GM12878 (cell line): ENCODE measurements at regions not wholly inside any gene's neighbourhood (a gene's known extent, or its start where the extent isn't known, plus 50 kb on each side); places are given as distances from the start of the nearest gene placed in this dataset.

ENCODE experiments used
- CHD4 ChIP-seq: fragments of 200-600 bp; sonication (generic); IDR thresholded peaks from 2 replicates; pipeline ENCODE4 v1.6.1; 2016; ENCODE audit warnings: mild to moderate bottlenecking
- ESRRA ChIP-seq: IDR thresholded peaks from 2 replicates; pipeline ENCODE4 v1.6.1; 2012; ENCODE audit warnings: mild to moderate bottlenecking, low read length, improper control_type of control experiment
- IKZF1 ChIP-seq: fragments of 450-650 bp; conservative IDR thresholded peaks from 2 replicates; pipeline ENCODE4 v1.6.1; 2017; ENCODE audit warnings: antibody characterized with exemption, mild to moderate bottlenecking
- KLF5 ChIP-seq: fragments of 450-650 bp; IDR thresholded peaks from 2 replicates; pipeline ENCODE4 v1.6.1; 2014; ENCODE audit warnings: mild to moderate bottlenecking; ENCODE audit not compliant: partially characterized antibody
- MYC ChIP-seq: IDR thresholded peaks from 2 replicates; pipeline ENCODE4 v1.6.1; 2011; ENCODE audit warnings: mild to moderate bottlenecking, low read length, moderate library complexity, inconsistent platforms; ENCODE audit not compliant: insufficient read depth, insufficient replicate concordance, insufficient read length, severe bottlenecking
- POLR2AphosphoS5 ChIP-seq: IDR thresholded peaks from 2 replicates; pipeline ENCODE4 v1.6.1; 2011; ENCODE audit warnings: mild to moderate bottlenecking, low read length, inconsistent platforms
- TF ChIP-seq, protein P1 (sequence below): fragments of 450-650 bp; IDR thresholded peaks from 2 replicates; pipeline ENCODE4 v1.6.1; 2017; ENCODE audit warnings: mild to moderate bottlenecking, moderate library complexity
- TF ChIP-seq, protein P2 (sequence below): IDR thresholded peaks from 2 replicates; pipeline ENCODE4 v1.6.1; 2011; ENCODE audit warnings: low read depth, low read length, improper control_type of control experiment, borderline replicate concordance
- TF ChIP-seq, protein P3 (sequence below): fragments of 450-650 bp; IDR thresholded peaks from 2 replicates; pipeline ENCODE4 v1.6.1; 2016; ENCODE audit warnings: mild to moderate bottlenecking, moderate library complexity, borderline replicate concordance
- TF ChIP-seq, protein P4 (sequence below): fragments of 450-650 bp; IDR thresholded peaks from 2 replicates; pipeline ENCODE4 v1.6.1; 2017; ENCODE audit warnings: mild to moderate bottlenecking, low read depth, inconsistent platforms; ENCODE audit not compliant: poor library complexity, severe bottlenecking

DNA sequence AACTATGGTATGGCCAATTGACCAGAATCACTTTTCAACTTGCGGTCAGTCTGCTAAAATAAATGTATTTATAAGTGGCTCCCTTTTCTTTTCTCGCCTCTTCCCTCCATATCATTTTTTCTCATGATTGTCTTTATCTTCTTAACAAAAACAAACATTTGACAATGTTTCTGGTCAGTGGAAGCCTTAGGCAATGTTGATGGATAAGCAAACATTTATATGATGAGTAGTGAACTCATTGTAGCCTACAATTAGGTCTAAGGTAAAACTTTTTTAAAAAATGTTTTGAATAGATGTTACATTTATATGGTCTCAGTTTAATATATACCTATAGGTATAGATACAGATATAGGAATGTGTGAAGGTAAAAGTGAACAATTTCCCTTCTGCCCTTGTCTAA lies 355.4 kb downstream of the MFSD1 start (continued):
- TF ChIP-seq, protein P1, sequence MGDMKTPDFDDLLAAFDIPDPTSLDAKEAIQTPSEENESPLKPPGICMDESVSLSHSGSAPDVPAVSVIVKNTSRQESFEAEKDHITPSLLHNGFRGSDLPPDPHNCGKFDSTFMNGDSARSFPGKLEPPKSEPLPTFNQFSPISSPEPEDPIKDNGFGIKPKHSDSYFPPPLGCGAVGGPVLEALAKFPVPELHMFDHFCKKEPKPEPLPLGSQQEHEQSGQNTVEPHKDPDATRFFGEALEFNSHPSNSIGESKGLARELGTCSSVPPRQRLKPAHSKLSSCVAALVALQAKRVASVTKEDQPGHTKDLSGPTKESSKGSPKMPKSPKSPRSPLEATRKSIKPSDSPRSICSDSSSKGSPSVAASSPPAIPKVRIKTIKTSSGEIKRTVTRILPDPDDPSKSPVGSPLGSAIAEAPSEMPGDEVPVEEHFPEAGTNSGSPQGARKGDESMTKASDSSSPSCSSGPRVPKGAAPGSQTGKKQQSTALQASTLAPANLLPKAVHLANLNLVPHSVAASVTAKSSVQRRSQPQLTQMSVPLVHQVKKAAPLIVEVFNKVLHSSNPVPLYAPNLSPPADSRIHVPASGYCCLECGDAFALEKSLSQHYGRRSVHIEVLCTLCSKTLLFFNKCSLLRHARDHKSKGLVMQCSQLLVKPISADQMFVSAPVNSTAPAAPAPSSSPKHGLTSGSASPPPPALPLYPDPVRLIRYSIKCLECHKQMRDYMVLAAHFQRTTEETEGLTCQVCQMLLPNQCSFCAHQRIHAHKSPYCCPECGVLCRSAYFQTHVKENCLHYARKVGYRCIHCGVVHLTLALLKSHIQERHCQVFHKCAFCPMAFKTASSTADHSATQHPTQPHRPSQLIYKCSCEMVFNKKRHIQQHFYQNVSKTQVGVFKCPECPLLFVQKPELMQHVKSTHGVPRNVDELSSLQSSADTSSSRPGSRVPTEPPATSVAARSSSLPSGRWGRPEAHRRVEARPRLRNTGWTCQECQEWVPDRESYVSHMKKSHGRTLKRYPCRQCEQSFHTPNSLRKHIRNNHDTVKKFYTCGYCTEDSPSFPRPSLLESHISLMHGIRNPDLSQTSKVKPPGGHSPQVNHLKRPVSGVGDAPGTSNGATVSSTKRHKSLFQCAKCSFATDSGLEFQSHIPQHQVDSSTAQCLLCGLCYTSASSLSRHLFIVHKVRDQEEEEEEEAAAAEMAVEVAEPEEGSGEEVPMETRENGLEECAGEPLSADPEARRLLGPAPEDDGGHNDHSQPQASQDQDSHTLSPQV: no peak
- no peak for TF ChIP-seq ESRRA
- TF ChIP-seq KLF5: no peak
- TF ChIP-seq, protein P2, sequence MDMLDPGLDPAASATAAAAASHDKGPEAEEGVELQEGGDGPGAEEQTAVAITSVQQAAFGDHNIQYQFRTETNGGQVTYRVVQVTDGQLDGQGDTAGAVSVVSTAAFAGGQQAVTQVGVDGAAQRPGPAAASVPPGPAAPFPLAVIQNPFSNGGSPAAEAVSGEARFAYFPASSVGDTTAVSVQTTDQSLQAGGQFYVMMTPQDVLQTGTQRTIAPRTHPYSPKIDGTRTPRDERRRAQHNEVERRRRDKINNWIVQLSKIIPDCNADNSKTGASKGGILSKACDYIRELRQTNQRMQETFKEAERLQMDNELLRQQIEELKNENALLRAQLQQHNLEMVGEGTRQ: no peak
- TF ChIP-seq IKZF1: no peak
- TF ChIP-seq, protein P3, sequence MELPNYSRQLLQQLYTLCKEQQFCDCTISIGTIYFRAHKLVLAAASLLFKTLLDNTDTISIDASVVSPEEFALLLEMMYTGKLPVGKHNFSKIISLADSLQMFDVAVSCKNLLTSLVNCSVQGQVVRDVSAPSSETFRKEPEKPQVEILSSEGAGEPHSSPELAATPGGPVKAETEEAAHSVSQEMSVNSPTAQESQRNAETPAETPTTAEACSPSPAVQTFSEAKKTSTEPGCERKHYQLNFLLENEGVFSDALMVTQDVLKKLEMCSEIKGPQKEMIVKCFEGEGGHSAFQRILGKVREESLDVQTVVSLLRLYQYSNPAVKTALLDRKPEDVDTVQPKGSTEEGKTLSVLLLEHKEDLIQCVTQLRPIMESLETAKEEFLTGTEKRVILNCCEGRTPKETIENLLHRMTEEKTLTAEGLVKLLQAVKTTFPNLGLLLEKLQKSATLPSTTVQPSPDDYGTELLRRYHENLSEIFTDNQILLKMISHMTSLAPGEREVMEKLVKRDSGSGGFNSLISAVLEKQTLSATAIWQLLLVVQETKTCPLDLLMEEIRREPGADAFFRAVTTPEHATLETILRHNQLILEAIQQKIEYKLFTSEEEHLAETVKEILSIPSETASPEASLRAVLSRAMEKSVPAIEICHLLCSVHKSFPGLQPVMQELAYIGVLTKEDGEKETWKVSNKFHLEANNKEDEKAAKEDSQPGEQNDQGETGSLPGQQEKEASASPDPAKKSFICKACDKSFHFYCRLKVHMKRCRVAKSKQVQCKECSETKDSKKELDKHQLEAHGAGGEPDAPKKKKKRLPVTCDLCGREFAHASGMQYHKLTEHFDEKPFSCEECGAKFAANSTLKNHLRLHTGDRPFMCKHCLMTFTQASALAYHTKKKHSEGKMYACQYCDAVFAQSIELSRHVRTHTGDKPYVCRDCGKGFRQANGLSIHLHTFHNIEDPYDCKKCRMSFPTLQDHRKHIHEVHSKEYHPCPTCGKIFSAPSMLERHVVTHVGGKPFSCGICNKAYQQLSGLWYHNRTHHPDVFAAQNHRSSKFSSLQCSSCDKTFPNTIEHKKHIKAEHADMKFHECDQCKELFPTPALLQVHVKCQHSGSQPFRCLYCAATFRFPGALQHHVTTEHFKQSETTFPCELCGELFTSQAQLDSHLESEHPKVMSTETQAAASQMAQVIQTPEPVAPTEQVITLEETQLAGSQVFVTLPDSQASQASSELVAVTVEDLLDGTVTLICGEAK: no peak
- TF ChIP-seq, protein P4, sequence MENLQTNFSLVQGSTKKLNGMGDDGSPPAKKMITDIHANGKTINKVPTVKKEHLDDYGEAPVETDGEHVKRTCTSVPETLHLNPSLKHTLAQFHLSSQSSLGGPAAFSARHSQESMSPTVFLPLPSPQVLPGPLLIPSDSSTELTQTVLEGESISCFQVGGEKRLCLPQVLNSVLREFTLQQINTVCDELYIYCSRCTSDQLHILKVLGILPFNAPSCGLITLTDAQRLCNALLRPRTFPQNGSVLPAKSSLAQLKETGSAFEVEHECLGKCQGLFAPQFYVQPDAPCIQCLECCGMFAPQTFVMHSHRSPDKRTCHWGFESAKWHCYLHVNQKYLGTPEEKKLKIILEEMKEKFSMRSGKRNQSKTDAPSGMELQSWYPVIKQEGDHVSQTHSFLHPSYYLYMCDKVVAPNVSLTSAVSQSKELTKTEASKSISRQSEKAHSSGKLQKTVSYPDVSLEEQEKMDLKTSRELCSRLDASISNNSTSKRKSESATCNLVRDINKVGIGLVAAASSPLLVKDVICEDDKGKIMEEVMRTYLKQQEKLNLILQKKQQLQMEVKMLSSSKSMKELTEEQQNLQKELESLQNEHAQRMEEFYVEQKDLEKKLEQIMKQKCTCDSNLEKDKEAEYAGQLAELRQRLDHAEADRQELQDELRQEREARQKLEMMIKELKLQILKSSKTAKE: no peak
- no peak for TF ChIP-seq CHD4
- TF ChIP-seq POLR2AphosphoS5: no peak
- TF ChIP-seq MYC: no peak
